ENCODE measurements at regions not wholly inside any gene's neighbourhood (a gene's known extent, or its start where the extent isn't known, plus 50 kb on each side); places are given as distances from the start of the nearest gene placed in this dataset.

DNA sequence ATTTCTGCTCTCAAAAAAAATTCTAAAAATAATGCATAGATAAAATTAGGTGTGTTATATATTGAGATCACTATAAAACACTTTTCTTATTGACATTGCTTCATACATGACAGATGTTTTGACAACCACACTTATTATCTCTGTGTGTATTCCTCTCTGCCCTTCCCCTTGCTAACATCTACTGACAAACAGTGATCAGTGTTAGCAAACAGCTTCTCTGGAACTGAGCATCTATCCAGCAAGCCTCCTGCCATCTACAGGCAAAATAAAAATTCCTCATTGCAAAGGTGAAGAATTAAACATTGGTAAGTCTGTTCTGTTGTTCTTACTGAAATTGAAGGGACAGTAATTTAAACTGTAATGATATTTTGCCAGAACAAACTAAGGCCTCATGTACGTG, 2153.9 kb downstream of the NCAM2 start:
- no peak for TF ChIP-seq CTCF (IDR thresholded peaks at IDR 0.05)
- TF ChIP-seq POLR2A (IDR thresholded peaks at IDR 0.05): no peak

Measured in right lobe of liver (tissue), 4 donors.